Suprapubic skin (tissue), 4 donors: ENCODE measurements at regions not wholly inside any gene's neighbourhood (a gene's known extent, or its start where the extent isn't known, plus 50 kb on each side); places are given as distances from the start of the nearest gene placed in this dataset.

Source experiments
- POLR2A ChIP-seq, 2 donors: fragments of 450-650 bp; IDR thresholded peaks; one replicate each; pipeline ENCODE4 v1.6.1; 2017; ENCODE audit warnings: antibody characterized with exemption in 2 of 2, mild to moderate bottlenecking in 2 of 2, moderate library complexity in 2 of 2
- POLR2AphosphoS5 ChIP-seq, 3 donors: sonication (generic); formaldehyde crosslinking; IDR thresholded peaks; one replicate each; pipeline ENCODE4 v1.6.1; 2017; ENCODE audit warnings: antibody characterized with exemption in 3 of 3
- TF ChIP-seq, protein P1 (sequence below), 2 donors: fragments of 200-600 bp in 1 of 2; fragments of 450-650 bp in 1 of 2; sonication (generic) in 1 of 2; IDR thresholded peaks; one replicate each; pipeline ENCODE4 v1.5.1; 2016 to 2019; ENCODE audit warnings: antibody characterized with exemption in 2 of 2, mild to moderate bottlenecking in 1 of 2, moderate library complexity in 1 of 2

DNA sequence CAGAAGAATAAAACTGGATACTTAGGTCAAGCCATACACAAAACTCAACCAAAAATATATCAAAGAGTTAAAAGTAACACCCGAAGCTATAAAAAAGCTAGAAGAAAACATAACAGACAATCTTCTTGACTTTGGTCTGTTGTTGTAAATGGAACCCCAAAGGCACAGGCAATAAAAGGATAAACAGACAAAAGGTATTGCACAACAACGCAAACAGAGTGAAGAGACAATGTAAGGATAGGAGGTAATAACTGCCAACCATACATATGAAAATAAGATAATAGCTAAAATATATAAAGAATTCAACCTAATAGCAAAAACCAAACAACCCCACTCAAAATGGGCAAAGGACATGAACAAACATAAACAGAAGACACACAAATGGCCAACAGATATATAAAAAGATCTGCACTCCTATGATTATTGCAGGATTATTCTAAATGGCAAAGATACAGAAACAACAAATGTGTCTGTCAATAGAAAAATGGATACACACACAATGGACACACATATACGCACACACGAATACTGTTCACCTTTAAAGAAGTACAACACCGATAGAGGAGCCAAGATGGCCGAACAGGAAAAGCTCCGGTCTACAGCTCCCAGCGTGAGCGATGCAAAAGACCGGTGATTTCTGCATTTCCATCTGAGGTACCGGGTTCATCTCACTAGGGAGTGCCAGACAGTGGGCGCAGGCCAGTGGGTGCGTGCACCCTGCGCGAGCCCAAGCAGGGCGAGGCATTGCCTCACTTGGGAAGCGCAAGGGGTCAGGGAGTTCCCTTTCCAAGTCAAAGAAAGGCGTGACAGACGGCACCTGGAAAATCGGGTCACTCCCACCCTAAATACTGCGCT, 1137.1 kb downstream of the FSCB start:
- no peak for TF ChIP-seq POLR2A (IDR thresholded peaks at IDR 0.05)
- TF ChIP-seq, protein P1, sequence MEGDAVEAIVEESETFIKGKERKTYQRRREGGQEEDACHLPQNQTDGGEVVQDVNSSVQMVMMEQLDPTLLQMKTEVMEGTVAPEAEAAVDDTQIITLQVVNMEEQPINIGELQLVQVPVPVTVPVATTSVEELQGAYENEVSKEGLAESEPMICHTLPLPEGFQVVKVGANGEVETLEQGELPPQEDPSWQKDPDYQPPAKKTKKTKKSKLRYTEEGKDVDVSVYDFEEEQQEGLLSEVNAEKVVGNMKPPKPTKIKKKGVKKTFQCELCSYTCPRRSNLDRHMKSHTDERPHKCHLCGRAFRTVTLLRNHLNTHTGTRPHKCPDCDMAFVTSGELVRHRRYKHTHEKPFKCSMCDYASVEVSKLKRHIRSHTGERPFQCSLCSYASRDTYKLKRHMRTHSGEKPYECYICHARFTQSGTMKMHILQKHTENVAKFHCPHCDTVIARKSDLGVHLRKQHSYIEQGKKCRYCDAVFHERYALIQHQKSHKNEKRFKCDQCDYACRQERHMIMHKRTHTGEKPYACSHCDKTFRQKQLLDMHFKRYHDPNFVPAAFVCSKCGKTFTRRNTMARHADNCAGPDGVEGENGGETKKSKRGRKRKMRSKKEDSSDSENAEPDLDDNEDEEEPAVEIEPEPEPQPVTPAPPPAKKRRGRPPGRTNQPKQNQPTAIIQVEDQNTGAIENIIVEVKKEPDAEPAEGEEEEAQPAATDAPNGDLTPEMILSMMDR (IDR thresholded peaks at IDR 0.05): no peak
- no peak for TF ChIP-seq POLR2AphosphoS5 (IDR thresholded peaks at IDR 0.05)
